Keratinocyte (primary cell): ENCODE measurements at regions not wholly inside any gene's neighbourhood (a gene's known extent, or its start where the extent isn't known, plus 50 kb on each side); places are given as distances from the start of the nearest gene placed in this dataset.

Experiments
- EZH2 ChIP-seq: IDR thresholded peaks from one replicate; pipeline ENCODE4 v1.6.1; 2012; ENCODE audit warnings: inconsistent platforms, mild to moderate bottlenecking, low read length, moderate library complexity
- TF ChIP-seq, protein P1 (sequence below), 3 experiments: IDR thresholded peaks in 1 of 3; conservative IDR thresholded peaks in 1 of 3; optimal IDR thresholded peaks in 1 of 3; 2 replicates in 2 of 3; 3 replicates in 1 of 3; pipeline versions ENCODE3 to v1.5.1; 2011; ENCODE audit warnings: low read length in 3 of 3, mild to moderate bottlenecking in 3 of 3, moderate library complexity in 2 of 3, control low read depth in 1 of 3, inconsistent platforms in 1 of 3; ENCODE audit not compliant: insufficient read depth in 2 of 3; ENCODE audit errors: extremely low read depth in 1 of 3

DNA sequence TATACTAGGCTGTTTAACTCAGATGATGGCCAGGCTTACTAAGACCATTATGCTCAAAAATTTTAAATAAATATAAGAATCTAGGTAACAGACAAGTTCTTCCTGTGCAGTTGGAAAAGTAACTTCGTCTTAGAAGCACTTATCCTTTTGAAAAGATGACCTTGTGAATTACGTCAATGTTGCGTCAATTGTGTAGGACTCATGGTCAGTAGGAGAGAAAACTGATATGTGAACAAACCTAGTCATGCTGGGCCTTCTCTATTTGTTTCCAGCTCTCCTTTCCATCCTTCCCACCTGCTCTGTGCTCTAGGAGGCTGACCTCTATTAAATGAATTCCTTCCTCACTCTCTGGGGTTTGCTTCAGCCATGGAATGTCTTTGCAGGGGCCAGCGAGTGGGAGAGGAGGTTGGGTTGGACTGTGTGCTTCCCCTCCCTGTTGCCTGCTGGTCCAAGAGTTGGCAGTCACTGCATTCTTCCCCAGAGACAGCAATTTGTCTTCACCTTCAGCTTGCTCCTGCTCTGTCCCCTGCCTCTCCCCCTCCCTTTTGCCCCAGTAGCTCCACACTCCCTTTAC, 128.0 kb upstream of the TNFAIP3 start:
- TF ChIP-seq, protein P1, sequence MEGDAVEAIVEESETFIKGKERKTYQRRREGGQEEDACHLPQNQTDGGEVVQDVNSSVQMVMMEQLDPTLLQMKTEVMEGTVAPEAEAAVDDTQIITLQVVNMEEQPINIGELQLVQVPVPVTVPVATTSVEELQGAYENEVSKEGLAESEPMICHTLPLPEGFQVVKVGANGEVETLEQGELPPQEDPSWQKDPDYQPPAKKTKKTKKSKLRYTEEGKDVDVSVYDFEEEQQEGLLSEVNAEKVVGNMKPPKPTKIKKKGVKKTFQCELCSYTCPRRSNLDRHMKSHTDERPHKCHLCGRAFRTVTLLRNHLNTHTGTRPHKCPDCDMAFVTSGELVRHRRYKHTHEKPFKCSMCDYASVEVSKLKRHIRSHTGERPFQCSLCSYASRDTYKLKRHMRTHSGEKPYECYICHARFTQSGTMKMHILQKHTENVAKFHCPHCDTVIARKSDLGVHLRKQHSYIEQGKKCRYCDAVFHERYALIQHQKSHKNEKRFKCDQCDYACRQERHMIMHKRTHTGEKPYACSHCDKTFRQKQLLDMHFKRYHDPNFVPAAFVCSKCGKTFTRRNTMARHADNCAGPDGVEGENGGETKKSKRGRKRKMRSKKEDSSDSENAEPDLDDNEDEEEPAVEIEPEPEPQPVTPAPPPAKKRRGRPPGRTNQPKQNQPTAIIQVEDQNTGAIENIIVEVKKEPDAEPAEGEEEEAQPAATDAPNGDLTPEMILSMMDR (optimal IDR thresholded peaks at IDR 0.05 in 1 of 3, IDR thresholded peaks at IDR 0.05 in 1 of 3, conservative IDR thresholded peaks at IDR 0.05 in 1 of 3; ENCODE audit: extremely low read depth in 1 of 3, insufficient read depth in 2 of 3, low read length in 3 of 3) = no peak
- TF ChIP-seq EZH2 = no peak
